NOMO-1 (cell line): ENCODE measurements at regions not wholly inside any gene's neighbourhood (a gene's known extent, or its start where the extent isn't known, plus 50 kb on each side); places are given as distances from the start of the nearest gene placed in this dataset.
"Not testable (repeated sequence)": the region's sequence is repeated elsewhere in the genome, so short reads cannot be mapped to it uniquely, and the experiment has no call there.

Source experiments
- DNase-seq, 2 experiments: peaks; one replicate each; lab custom pipeline; 2025; ENCODE audit not compliant: unreplicated experiment in 2 of 2; lab: John Stamatoyannopoulos, UW

- DNase-seq: no peak
Observed at GRCh38 chr14:66003082-66003730, 483.0 kb upstream of the CCDC196 start.

DNA sequence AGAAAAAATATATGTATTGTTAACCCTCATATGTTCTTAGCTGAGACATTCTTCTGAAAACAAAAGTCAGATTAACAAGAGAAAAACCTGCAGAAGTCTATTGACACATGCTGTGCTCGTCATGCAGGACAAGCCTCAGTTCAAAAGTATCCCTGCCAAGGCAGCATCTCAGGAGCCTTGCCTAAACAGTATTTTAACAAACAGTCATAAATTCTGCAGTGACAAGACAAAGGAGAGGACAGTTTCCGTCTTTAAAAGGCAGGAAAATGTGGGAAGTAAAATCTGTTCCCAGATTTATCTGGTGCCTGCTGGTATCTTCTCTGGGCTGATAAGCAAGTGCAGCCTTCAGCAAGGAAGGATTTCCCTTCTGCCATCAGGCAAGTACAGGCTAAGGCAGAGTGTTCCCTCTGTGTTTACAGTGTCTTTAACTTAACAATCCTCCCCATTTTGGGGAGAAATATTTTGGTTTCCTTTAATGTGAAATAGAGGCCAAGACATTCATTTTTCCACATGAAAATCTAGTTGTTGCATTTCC lies 480.2 kb upstream of the CCDC196 start:
- no peak for DNase-seq

DNA sequence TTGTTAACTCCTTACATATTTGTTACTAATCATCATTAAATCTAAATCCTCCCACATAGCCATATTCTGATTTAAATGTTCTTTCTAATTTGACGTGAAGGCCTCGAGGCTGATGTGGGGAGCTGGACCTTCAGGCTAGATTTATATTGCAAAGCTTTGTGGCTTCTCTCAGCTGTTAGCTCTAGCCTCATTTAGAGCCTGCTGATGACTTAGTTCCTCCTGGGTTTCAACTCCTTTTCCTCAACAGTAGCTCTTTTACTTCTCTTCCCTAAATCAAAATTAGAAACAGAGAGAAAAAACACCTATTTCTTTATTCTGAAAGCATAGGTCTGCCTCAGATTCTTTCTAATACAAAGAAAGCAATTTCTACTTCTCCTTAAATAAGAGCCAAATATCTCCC lies 477.5 kb upstream of the CCDC196 start:
- peak; percentile 36 to 71 for DNase-seq

- DNase-seq: no peak
Observed at GRCh38 chr14:66009089-66009488, 477.1 kb upstream of the CCDC196 start.

DNA sequence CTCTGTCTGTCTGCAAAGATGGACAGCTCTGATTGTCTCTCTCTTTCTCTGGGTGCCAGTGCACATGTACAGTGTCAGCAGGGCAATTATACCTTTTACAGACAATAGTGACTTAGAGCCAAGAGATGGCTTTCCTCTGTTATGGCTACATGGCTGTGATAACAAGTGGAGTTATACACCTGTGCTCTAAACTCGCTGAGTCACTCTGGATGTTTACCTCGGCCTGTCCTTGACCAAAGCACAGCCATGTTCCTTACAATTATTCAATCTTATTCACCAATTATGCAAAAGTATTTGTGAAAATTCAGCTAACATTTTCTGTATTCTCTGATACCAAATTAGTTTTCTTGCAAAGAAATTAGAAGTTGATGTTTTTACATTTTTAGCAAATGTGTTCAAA lies 475.5 kb upstream of the CCDC196 start:
- DNase-seq: no peak

DNA sequence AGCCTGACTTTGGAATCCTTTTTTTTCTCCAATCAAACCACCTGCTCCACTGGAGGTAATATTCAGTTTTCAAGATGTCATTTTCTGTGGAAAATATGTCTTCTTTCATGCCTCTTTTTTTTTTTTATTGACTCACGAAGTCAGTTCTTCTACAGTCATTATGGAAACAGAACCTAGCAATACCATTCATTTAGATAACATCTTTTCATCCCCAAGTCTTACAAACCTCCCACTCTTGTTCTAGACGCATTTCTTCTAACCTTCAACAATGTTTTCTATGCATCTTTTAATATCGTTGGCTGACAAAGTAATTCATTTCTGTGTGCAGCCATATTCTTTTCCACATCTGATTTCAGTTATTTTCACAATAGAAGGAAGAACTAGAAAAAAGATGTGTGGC lies 474.3 kb upstream of the CCDC196 start:
- DNase-seq: no peak

GRCh38 chr14:66013607-66014006 lies 472.6 kb upstream of the CCDC196 start:
- not testable (repeated sequence) for DNase-seq

DNA sequence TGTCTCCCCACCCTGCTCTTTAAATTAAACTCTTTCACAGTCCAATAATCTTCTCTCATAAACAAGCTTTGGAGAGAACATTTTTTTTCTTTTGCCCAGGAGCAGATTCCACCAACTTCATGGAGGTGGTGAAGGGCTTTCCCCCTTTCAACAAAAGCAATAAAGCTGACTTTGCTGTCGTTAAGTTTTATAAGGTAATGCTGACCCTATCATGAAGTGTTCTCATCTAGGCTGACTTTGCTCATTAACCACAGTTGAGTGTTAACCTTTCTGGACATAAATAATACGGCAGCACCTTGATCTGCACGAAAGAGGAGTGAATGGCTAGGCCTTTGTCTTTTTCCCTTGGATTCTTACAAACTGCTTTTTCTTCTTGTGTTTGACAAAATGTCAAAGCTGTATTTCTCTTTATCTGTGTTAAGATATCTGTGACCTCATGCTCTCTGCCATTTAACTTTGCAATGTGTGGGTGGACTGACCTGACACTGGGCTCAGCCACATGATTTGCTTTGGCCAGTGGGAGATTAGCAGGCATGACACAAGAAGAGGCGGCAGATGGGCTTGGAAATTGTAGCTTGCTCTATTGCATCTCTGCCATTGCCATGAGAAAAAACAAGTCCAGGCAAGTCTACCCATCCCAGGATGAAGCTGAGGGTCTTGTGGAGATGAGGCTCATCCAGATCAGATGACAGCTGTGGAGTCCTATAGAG lies 470.9 kb upstream of the CCDC196 start:
- no peak for DNase-seq

- DNase-seq: no peak
Observed at GRCh38 chr14:66017927-66018326, 468.2 kb upstream of the CCDC196 start.

- DNase-seq: no peak
Observed at GRCh38 chr14:66022526-66022925, 463.6 kb upstream of the CCDC196 start.

- no peak for DNase-seq
Observed at GRCh38 chr14:66025779-66026178, 460.4 kb upstream of the CCDC196 start.

- DNase-seq: not testable (repeated sequence)
Observed at GRCh38 chr14:66031981-66032380, 454.2 kb upstream of the CCDC196 start.

- DNase-seq: no peak
Observed at GRCh38 chr14:66032800-66033199, 453.4 kb upstream of the CCDC196 start.

GRCh38 chr14:66036547-66036946 lies 449.6 kb upstream of the CCDC196 start:
- DNase-seq: no peak

- no peak for DNase-seq
Observed at GRCh38 chr14:66037361-66037760, 448.8 kb upstream of the CCDC196 start.

DNA sequence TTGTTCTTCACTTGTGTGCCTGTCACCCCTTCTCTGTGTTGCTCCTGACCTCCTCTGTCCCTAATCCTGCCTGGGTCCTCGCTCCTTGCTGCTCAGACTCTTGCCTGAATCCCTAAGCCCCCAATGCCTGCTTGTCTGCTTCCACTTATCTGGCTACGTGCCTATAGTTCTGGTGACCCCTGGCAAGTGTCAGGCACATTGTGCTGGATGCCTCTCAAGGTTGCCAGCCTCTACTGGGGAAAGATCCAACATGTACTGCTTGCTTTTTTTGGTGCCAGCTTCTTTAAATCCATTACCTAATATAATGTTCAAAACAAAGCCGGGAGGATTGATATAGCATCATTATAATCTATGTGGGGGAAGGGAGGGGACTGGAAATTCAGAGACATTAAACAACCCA lies 448.0 kb upstream of the CCDC196 start:
- no peak for DNase-seq

DNA sequence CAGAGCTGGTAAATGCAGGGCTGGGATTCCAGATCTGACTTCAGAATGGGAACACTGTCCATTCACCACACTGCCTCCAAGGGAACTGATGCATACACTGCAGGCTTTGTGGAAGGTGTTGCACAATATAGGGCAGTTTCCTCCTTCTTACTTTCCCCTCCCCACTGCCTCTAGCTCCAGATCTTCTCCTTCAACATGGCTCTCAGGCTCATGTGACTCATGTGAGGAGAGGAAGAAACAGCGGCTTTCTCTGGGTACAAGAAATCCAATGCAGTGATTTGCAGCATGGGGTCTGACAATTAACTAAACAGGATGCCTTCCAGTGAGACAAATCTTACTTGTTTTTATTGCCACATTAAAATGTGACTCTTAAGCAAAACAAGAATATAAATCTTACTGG lies 447.6 kb upstream of the CCDC196 start:
- peak; percentile 37 to 58 for DNase-seq

DNA sequence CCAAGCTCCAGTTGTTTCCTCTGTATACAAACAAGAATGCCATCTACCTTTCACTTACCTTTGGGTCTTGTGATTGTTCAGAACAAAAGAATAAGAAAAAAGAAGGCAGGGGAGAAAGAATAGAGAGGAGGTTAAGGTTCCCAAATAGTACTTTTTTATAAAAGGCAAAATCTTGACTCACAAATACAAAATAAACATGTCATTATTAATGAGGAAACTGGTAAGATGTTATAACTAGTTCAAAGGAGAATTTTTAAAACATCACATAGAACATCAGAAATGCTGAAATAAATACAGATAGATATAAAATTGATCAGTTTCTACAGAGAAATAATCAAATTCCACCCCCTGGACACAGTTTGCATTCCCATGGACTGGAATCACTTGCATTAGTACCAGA lies 446.7 kb upstream of the CCDC196 start:
- no peak for DNase-seq

- no peak for DNase-seq
Observed at GRCh38 chr14:66041582-66041981, 444.6 kb upstream of the CCDC196 start.

DNA sequence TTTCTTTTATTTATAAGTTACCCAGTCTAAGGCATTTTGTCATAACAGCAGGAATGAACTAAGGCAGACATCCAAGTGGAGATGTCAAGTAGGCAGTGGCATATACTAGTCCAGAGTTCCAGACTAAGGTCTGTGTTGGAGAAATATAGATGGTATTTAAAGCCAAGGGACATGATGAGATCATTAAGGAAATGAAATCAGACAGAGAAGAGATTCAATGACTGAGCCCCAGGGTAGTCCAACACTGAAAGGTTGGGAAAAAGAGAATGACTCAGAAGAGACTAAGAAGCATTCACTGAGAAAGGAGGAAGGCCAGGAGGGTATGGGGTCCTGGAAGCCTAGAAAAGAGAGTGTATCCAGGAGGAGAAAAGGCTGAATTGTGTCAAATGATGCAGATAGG lies 442.2 kb upstream of the CCDC196 start:
- no peak for DNase-seq

- DNase-seq: no peak
Observed at GRCh38 chr14:66045572-66046021, 440.6 kb upstream of the CCDC196 start.

DNA sequence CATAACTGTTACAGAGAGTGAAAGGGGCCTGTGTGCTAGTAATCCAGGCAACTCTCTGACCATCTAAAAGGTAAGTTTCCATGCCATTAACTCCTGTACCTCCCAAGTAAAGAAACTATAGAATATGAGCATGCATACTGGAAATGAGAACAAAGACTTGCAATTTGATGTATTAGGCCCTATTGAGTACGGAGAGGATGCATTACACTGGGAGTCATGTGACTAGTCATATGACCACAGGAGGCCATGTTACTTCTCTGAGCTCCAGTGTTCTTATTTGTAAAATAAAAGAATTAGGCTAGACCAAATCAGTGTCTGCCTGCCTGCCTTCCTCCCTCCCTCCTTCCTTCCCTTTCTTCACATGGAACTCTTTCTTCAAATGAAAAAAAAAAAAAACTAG lies 440.1 kb upstream of the CCDC196 start:
- no peak for DNase-seq
